ENCODE measurements at regions not wholly inside any gene's neighbourhood (a gene's known extent, or its start where the extent isn't known, plus 50 kb on each side); places are given as distances from the start of the nearest gene placed in this dataset.

- Mint-ChIP-seq H3K4me3 (no peak overlapping the region), H3K27ac (no peak overlapping the region), H3K9me3 (peaks cover 13% of the 10 kb centered on the region), H3K4me1 (peaks cover 7% of the 10 kb centered on the region), H3K27me3 (ENCODE audit: low read depth) (no peaks in the 10 kb centered on the region), H3K36me3 (peaks cover 7% of the 10 kb centered on the region)
- no peak for TF ChIP-seq JUN (CRISPR knock-in tag; IDR thresholded peaks at IDR 0.05)
- no peak for TF ChIP-seq ZNF263 (CRISPR knock-in tag; IDR thresholded peaks at IDR 0.05; ENCODE audit: low read depth)
- TF ChIP-seq, protein P1, sequence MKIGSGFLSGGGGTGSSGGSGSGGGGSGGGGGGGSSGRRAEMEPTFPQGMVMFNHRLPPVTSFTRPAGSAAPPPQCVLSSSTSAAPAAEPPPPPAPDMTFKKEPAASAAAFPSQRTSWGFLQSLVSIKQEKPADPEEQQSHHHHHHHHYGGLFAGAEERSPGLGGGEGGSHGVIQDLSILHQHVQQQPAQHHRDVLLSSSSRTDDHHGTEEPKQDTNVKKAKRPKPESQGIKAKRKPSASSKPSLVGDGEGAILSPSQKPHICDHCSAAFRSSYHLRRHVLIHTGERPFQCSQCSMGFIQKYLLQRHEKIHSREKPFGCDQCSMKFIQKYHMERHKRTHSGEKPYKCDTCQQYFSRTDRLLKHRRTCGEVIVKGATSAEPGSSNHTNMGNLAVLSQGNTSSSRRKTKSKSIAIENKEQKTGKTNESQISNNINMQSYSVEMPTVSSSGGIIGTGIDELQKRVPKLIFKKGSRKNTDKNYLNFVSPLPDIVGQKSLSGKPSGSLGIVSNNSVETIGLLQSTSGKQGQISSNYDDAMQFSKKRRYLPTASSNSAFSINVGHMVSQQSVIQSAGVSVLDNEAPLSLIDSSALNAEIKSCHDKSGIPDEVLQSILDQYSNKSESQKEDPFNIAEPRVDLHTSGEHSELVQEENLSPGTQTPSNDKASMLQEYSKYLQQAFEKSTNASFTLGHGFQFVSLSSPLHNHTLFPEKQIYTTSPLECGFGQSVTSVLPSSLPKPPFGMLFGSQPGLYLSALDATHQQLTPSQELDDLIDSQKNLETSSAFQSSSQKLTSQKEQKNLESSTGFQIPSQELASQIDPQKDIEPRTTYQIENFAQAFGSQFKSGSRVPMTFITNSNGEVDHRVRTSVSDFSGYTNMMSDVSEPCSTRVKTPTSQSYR (CRISPR knock-in tag; IDR thresholded peaks at IDR 0.05), result no peak
- no peak for TF ChIP-seq NFE2L1 (CRISPR knock-in tag; IDR thresholded peaks at IDR 0.05)
- no peak for TF ChIP-seq JAZF1 (CRISPR knock-in tag; IDR thresholded peaks at IDR 0.05)
- no peak for TF ChIP-seq TEAD4 (CRISPR knock-in tag; IDR thresholded peaks at IDR 0.05)
- no peak for TF ChIP-seq NFATC4 (CRISPR knock-in tag; IDR thresholded peaks at IDR 0.05)
- TF ChIP-seq, protein P2, sequence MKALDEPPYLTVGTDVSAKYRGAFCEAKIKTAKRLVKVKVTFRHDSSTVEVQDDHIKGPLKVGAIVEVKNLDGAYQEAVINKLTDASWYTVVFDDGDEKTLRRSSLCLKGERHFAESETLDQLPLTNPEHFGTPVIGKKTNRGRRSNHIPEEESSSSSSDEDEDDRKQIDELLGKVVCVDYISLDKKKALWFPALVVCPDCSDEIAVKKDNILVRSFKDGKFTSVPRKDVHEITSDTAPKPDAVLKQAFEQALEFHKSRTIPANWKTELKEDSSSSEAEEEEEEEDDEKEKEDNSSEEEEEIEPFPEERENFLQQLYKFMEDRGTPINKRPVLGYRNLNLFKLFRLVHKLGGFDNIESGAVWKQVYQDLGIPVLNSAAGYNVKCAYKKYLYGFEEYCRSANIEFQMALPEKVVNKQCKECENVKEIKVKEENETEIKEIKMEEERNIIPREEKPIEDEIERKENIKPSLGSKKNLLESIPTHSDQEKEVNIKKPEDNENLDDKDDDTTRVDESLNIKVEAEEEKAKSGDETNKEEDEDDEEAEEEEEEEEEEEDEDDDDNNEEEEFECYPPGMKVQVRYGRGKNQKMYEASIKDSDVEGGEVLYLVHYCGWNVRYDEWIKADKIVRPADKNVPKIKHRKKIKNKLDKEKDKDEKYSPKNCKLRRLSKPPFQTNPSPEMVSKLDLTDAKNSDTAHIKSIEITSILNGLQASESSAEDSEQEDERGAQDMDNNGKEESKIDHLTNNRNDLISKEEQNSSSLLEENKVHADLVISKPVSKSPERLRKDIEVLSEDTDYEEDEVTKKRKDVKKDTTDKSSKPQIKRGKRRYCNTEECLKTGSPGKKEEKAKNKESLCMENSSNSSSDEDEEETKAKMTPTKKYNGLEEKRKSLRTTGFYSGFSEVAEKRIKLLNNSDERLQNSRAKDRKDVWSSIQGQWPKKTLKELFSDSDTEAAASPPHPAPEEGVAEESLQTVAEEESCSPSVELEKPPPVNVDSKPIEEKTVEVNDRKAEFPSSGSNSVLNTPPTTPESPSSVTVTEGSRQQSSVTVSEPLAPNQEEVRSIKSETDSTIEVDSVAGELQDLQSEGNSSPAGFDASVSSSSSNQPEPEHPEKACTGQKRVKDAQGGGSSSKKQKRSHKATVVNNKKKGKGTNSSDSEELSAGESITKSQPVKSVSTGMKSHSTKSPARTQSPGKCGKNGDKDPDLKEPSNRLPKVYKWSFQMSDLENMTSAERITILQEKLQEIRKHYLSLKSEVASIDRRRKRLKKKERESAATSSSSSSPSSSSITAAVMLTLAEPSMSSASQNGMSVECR (CRISPR knock-in tag; IDR thresholded peaks at IDR 0.05; ENCODE audit: borderline replicate concordance), result no peak
- TF ChIP-seq, protein P3, sequence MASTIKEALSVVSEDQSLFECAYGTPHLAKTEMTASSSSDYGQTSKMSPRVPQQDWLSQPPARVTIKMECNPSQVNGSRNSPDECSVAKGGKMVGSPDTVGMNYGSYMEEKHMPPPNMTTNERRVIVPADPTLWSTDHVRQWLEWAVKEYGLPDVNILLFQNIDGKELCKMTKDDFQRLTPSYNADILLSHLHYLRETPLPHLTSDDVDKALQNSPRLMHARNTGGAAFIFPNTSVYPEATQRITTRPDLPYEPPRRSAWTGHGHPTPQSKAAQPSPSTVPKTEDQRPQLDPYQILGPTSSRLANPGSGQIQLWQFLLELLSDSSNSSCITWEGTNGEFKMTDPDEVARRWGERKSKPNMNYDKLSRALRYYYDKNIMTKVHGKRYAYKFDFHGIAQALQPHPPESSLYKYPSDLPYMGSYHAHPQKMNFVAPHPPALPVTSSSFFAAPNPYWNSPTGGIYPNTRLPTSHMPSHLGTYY (CRISPR knock-in tag; IDR thresholded peaks at IDR 0.05), result no peak
- ChIA-PET CTCF (no interaction called here), POLR2A (no interaction called here)
- DNase-seq (ENCODE audit: low spot score), result no peak
- ATAC-seq, result no peak
Observed at GRCh38 chr4:125507141-125507540, 192.4 kb downstream of the FAT4 start.

DNA sequence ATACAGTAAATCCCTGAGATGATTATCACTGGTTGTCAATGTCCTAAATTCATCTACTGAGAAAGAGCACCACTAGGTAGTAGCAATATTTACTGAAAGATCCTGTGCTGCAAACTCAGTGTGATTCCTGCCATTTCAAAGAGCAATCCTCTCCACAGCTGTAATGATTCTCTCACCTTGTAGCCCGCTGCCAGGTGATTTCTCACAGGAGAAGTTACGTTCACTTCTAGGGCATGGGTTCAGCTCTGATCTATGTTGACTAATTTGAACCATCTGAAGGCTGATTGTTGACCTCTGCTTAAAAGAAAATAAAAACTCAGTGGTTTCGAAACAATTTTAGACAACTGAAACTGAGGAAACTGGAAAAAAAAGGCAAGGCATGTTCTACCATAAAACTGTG lies 197.0 kb downstream of the FAT4 start:
- peaks cover 9% of the 10 kb centered on the region for H3K4me1 Mint-ChIP-seq
- no peak for ATAC-seq
- ChIA-PET POLR2A (no interaction called here), CTCF (interaction anchor here (1.8 kb wide), 1 partner anchor 239 kb away, joined by 4 read pairs; no protein-coding TSS in a partner anchor)
- no peak for DNase-seq (ENCODE audit: low spot score)
- no peak overlapping the region for H3K4me3 Mint-ChIP-seq
- H3K9me3 Mint-ChIP-seq, result peaks cover 36% of the 10 kb centered on the region
- H3K27ac Mint-ChIP-seq, result no peak overlapping the region
- no peaks in the 10 kb centered on the region for H3K27me3 Mint-ChIP-seq (ENCODE audit: low read depth)
- peaks cover 13% of the 10 kb centered on the region for H3K36me3 Mint-ChIP-seq
- TF ChIP-seq ZNF532 (CRISPR knock-in tag; IDR thresholded peaks at IDR 0.05; ENCODE audit: borderline replicate concordance) (no peak), CTCF (IDR thresholded peaks at IDR 0.05) (no peak), ZNF121 (CRISPR knock-in tag; IDR thresholded peaks at IDR 0.05) (no peak), ZNF219 (CRISPR knock-in tag; IDR thresholded peaks at IDR 0.05; ENCODE audit: borderline replicate concordance) (no peak), ATF1 (CRISPR knock-in tag; IDR thresholded peaks at IDR 0.05) (no peak), ETV6 (CRISPR knock-in tag; IDR thresholded peaks at IDR 0.05) (no peak), JUN (CRISPR knock-in tag; IDR thresholded peaks at IDR 0.05) (no peak), GABPB1 (CRISPR knock-in tag; IDR thresholded peaks at IDR 0.05) (no peak), FOXJ3 (CRISPR knock-in tag; IDR thresholded peaks at IDR 0.05; ENCODE audit: borderline replicate concordance) (no peak)
- TF ChIP-seq, protein P1 (CRISPR knock-in tag; IDR thresholded peaks at IDR 0.05), result no peak
